SU-DHL-6 (cell line): ENCODE measurements at regions not wholly inside any gene's neighbourhood (a gene's known extent, or its start where the extent isn't known, plus 50 kb on each side); places are given as distances from the start of the nearest gene placed in this dataset.

Experiments used
- CTCF ChIP-seq: fragments of 200-600 bp; sonication (generic); IDR thresholded peaks from one replicate; pipeline ENCODE4 v1.5.1; 2017; ENCODE audit warnings: antibody characterized with exemption, mild to moderate bottlenecking, low read length, moderate library complexity; ENCODE audit not compliant: insufficient read depth, poor library complexity, severe bottlenecking
- EZH2phosphoT487 ChIP-seq: fragments of 200-600 bp; sonication (generic), shearing (Covaris generic); conservative IDR thresholded peaks from 2 replicates; pipeline ENCODE4 v1.6.1; 2018; ENCODE audit warnings: mild to moderate bottlenecking, antibody characterized with exemption, low read length, moderate library complexity, mixed read lengths

GRCh38 chr20:56809668-56810067 is 180.6 kb downstream of the TFAP2C start:
- no peak for TF ChIP-seq CTCF
- no peak for TF ChIP-seq EZH2phosphoT487
